HepG2 (cell line): ENCODE measurements at regions not wholly inside any gene's neighbourhood (a gene's known extent, or its start where the extent isn't known, plus 50 kb on each side); places are given as distances from the start of the nearest gene placed in this dataset.
A peak's percentile ranks its signal among the peaks of the same experiment; 100 is the strongest.

Experiments used
- ARID4A ChIP-seq: sonication (generic); formaldehyde crosslinking; IDR thresholded peaks from 2 replicates; pipeline ENCODE4 v1.5.0; 2020; ENCODE audit warnings: mild to moderate bottlenecking, missing genetic modification reagents, borderline replicate concordance
- ARID5B ChIP-seq: IDR thresholded peaks from 2 replicates; pipeline ENCODE4 v1.4.0; 2020; ENCODE audit warnings: mild to moderate bottlenecking, missing genetic modification reagents
- GABPA ChIP-seq, 2 experiments: IDR thresholded peaks; 2 replicates each; pipeline ENCODE4 v1.6.1; 2011 to 2016; ENCODE audit warnings: low read depth in 2 of 2, low read length in 1 of 2, missing biosample characterization in 1 of 2, missing genetic modification characterization in 1 of 2
- GATAD2A ChIP-seq: IDR thresholded peaks from 2 replicates; pipeline ENCODE4 v1.6.1; 2016
- GLI4 ChIP-seq: sonication (generic); formaldehyde crosslinking; IDR thresholded peaks from 2 replicates; pipeline ENCODE4 v1.5.1; 2020; ENCODE audit warnings: missing genetic modification reagents, mild to moderate bottlenecking, moderate library complexity, borderline replicate concordance
- KLF15 ChIP-seq: sonication (generic); formaldehyde crosslinking; IDR thresholded peaks from 2 replicates; pipeline ENCODE4 v1.8.1; 2023; ENCODE audit warnings: borderline replicate concordance, mild to moderate bottlenecking, inconsistent platforms, missing genetic modification reagents, mixed read lengths
- KLF16 ChIP-seq, 2 experiments: sonication (generic) in 1 of 2; formaldehyde crosslinking in 1 of 2; IDR thresholded peaks; 2 replicates each; pipeline versions ENCODE4 v1.6.1 to v1.8.0; 2016 to 2023; ENCODE audit warnings: missing genetic modification reagents in 2 of 2, missing compliant biosample characterization in 1 of 2
- MTA1 ChIP-seq: sonication (generic); formaldehyde crosslinking; IDR thresholded peaks from 2 replicates; pipeline ENCODE4 v1.4.0; 2020; ENCODE audit warnings: missing genetic modification reagents, mild to moderate bottlenecking, borderline replicate concordance
- POGK ChIP-seq: sonication (generic); formaldehyde crosslinking; conservative IDR thresholded peaks from 2 replicates; pipeline ENCODE4 v1.8.0; 2022; ENCODE audit warnings: mild to moderate bottlenecking, moderate library complexity, missing genetic modification reagents
- POLR2A ChIP-seq, 2 experiments: IDR thresholded peaks; 2 replicates each; pipeline ENCODE4 v1.6.1; 2011; ENCODE audit warnings: low read depth in 2 of 2, low read length in 2 of 2, mild to moderate bottlenecking in 1 of 2, moderate library complexity in 1 of 2; ENCODE audit not compliant: insufficient read depth in 1 of 2
- REL ChIP-seq: sonication (generic); formaldehyde crosslinking; conservative IDR thresholded peaks from 2 replicates; pipeline ENCODE4 v1.8.0; 2022; ENCODE audit warnings: mild to moderate bottlenecking, missing genetic modification reagents, moderate library complexity
- SNAPC2 ChIP-seq: sonication (generic); formaldehyde crosslinking; IDR thresholded peaks from 2 replicates; pipeline ENCODE4 v1.8.1; 2022; ENCODE audit warnings: mild to moderate bottlenecking, missing genetic modification reagents
- SOX13 ChIP-seq, 3 experiments: fragments of 450-650 bp in 1 of 3; sonication (generic) in 1 of 3; formaldehyde crosslinking in 1 of 3; IDR thresholded peaks in 2 of 3; conservative IDR thresholded peaks in 1 of 3; 2 replicates each; pipeline versions ENCODE4 v1.5.0 to v1.6.1; 2016 to 2020; ENCODE audit warnings: antibody characterized with exemption in 1 of 3, mild to moderate bottlenecking in 1 of 3, missing compliant biosample characterization in 1 of 3, missing genetic modification reagents in 1 of 3, moderate library complexity in 1 of 3
- SYNCRIP ChIP-seq: fragments of 200-400 bp; formaldehyde crosslinking; IDR thresholded peaks from 2 replicates; pipeline ENCODE4 v1.6.1; 2018; ENCODE audit warnings: mild to moderate bottlenecking, low read depth, low read length; ENCODE audit not compliant: insufficient read depth
- ZFP41 ChIP-seq: sonication (generic); formaldehyde crosslinking; IDR thresholded peaks from 2 replicates; pipeline ENCODE4 v1.4.0; 2020; ENCODE audit warnings: mild to moderate bottlenecking, missing genetic modification reagents, borderline replicate concordance
- ZMYM2 ChIP-seq: sonication (generic); formaldehyde crosslinking; IDR thresholded peaks from 2 replicates; pipeline ENCODE4 v1.8.0; 2022; ENCODE audit warnings: mild to moderate bottlenecking, missing genetic modification reagents
- ZNF136 ChIP-seq: sonication (generic); formaldehyde crosslinking; IDR thresholded peaks from 2 replicates; pipeline ENCODE4 v1.8.1; 2022; ENCODE audit warnings: low read depth, mild to moderate bottlenecking, moderate library complexity, missing genetic modification reagents
- ZNF337 ChIP-seq: sonication (generic); formaldehyde crosslinking; IDR thresholded peaks from 2 replicates; pipeline ENCODE4 v1.5.1; 2020; ENCODE audit warnings: missing genetic modification reagents, low read depth, mild to moderate bottlenecking, borderline replicate concordance

DNA sequence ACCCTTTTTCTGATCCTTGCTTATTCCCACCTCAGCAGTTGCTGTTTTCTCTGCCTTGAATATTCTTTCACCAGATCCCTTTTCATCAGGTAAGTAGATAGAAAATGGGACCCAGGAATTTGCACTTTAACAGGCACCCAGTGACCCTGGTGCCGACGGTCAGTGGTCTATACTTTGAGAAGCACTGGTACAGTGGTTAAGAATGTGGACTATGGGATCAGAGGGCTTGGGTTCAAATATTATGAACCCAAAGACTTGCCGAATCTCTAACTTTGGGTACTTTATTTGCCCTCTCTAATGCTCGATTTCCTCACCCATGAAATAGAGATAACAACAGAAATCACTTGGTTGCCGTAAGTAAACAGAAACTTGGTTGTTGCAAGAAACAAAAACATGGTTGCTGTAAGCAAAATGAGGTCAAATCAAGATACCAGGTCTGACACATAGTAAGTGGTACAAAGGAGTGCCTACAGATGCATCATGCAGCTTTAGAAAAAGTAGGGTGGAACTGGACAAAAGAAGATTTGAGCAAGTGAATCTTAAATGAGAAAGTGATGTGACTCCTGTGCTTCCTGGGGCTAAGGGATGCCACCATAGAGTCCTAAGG lies 69.5 kb upstream of the GLS start (continued):
- TF ChIP-seq GABPA (IDR thresholded peaks at IDR 0.05; ENCODE audit: low read depth, low read length) (no peak), GABPA (CRISPR knock-in tag; IDR thresholded peaks at IDR 0.05; ENCODE audit: low read depth) (no peak), POLR2A (IDR thresholded peaks at IDR 0.05; ENCODE audit: insufficient read depth in 1 of 2, low read depth in 2 of 2, low read length in 2 of 2) (0 out of 4 replicates have a peak, but pooled peaks of 1 of the 2 experiments have one; percentile 37), KLF16 (CRISPR knock-in tag; IDR thresholded peaks at IDR 0.05) (peak in 1 of 2 experiments; percentile 40; a peak in 1 of 4 replicates), ZMYM2 (0 out of 2 replicates have a peak, but pooled peaks have one; percentile 33), SNAPC2 (CRISPR knock-in tag) (no peak), POGK (CRISPR knock-in tag) (0 out of 2 replicates have a peak, but pooled peaks have one; percentile 12), MTA1 (no peak), GATAD2A (CRISPR knock-in tag) (peak; percentile 44), SOX13 (IDR thresholded peaks at IDR 0.05) (no peak), SOX13 (CRISPR knock-in tag; conservative IDR thresholded peaks at IDR 0.05 in 1 of 2, IDR thresholded peaks at IDR 0.05 in 1 of 2) (peak in 1 of 2 experiments; percentile 4; a peak in 1 of 4 replicates), KLF15 (no peak), ZNF136 (CRISPR knock-in tag) (0 out of 2 replicates have a peak, but pooled peaks have one; percentile 57), ZNF337 (CRISPR knock-in tag) (0 out of 2 replicates have a peak, but pooled peaks have one; percentile 34), ZFP41 (no peak), ARID5B (CRISPR knock-in tag) (0 out of 2 replicates have a peak, but pooled peaks have one; percentile 1), REL (0 out of 2 replicates have a peak, but pooled peaks have one; percentile 10), ARID4A (CRISPR knock-in tag) (0 out of 2 replicates have a peak, but pooled peaks have one; percentile 12), GLI4 (CRISPR knock-in tag) (0 out of 2 replicates have a peak, but pooled peaks have one; percentile 64), SYNCRIP (no peak)
